Fibroblast of peridontal ligament (primary cell): ENCODE measurements at regions not wholly inside any gene's neighbourhood (a gene's known extent, or its start where the extent isn't known, plus 50 kb on each side); places are given as distances from the start of the nearest gene placed in this dataset.
"Not testable (repeated sequence)": the region's sequence is repeated elsewhere in the genome, so short reads cannot be mapped to it uniquely, and the experiment has no call there.

Source experiments
- DNase-seq: peaks from one replicate; pipeline ENCODE4 v3.0.0-alpha.2; 2010; ENCODE audit errors: extremely low read depth

GRCh38 chr4:104330125-104330905, 164.4 kb downstream of the CXXC4 start:
- no peak for DNase-seq

- not testable (repeated sequence) for DNase-seq
Measured at GRCh38 chr4:104326991-104327694, 167.6 kb downstream of the CXXC4 start.

GRCh38 chr4:104302731-104303130, 192.0 kb downstream of the CXXC4 start:
- no peak for DNase-seq

- no peak for DNase-seq
Measured at GRCh38 chr4:104294811-104295210, 199.9 kb downstream of the CXXC4 start.

GRCh38 chr4:104286867-104287266, 207.8 kb downstream of the CXXC4 start:
- no peak for DNase-seq

- no peak for DNase-seq
Measured at GRCh38 chr4:104283303-104283702, 211.4 kb downstream of the CXXC4 start.

- DNase-seq: no peak
Measured at GRCh38 chr4:104279744-104280143, 214.9 kb downstream of the CXXC4 start.

GRCh38 chr4:104272966-104273365, 221.7 kb downstream of the CXXC4 start:
- DNase-seq: no peak

- DNase-seq: not testable (repeated sequence)
Measured at GRCh38 chr4:104269603-104270002, 225.1 kb downstream of the CXXC4 start.

- DNase-seq: no peak
Measured at GRCh38 chr4:104263100-104263499, 231.6 kb downstream of the CXXC4 start.

- DNase-seq: no peak
Measured at GRCh38 chr4:104262678-104263077, 232.0 kb downstream of the CXXC4 start.

- no peak for DNase-seq
Measured at GRCh38 chr4:104248726-104249125, 246.0 kb downstream of the CXXC4 start.

- no peak for DNase-seq
Measured at GRCh38 chr4:104235967-104236366, 258.7 kb downstream of the CXXC4 start.

GRCh38 chr4:104217526-104217925, 277.2 kb downstream of the CXXC4 start:
- no peak for DNase-seq

- no peak for DNase-seq
Measured at GRCh38 chr4:104211657-104212056, 283.0 kb downstream of the CXXC4 start.

GRCh38 chr4:104210420-104210819, 284.3 kb downstream of the CXXC4 start:
- no peak for DNase-seq

GRCh38 chr4:104206784-104207183, 287.9 kb downstream of the CXXC4 start:
- DNase-seq: no peak

- no peak for DNase-seq
Measured at GRCh38 chr4:104205116-104205515, 289.6 kb downstream of the CXXC4 start.

GRCh38 chr4:104188301-104188700, 306.4 kb downstream of the CXXC4 start:
- DNase-seq: no peak

GRCh38 chr4:104169437-104169836, 325.3 kb downstream of the CXXC4 start:
- DNase-seq: no peak

GRCh38 chr4:104166749-104167148, 327.9 kb downstream of the CXXC4 start:
- DNase-seq: no peak

- no peak for DNase-seq
Measured at GRCh38 chr4:104163820-104164219, 330.9 kb downstream of the CXXC4 start.

- DNase-seq: no peak
Measured at GRCh38 chr4:104146048-104146447, 348.6 kb downstream of the CXXC4 start.
